HG02759 (cell line): ENCODE measurements at regions not wholly inside any gene's neighbourhood (a gene's known extent, or its start where the extent isn't known, plus 50 kb on each side); places are given as distances from the start of the nearest gene placed in this dataset.
A peak's percentile ranks its signal among the peaks of the same experiment; 100 is the strongest.
"Not testable (repeated sequence)": the region's sequence is repeated elsewhere in the genome, so short reads cannot be mapped to it uniquely, and the experiment has no call there.

ENCODE experiments used
- ATAC-seq: cut with Tn5 transposase; IDR thresholded peaks from one replicate; pipeline ENCODE4 v1.9.1; 2021; ENCODE audit warnings: mild to moderate bottlenecking, moderate library complexity; ENCODE audit not compliant: unreplicated experiment

DNA sequence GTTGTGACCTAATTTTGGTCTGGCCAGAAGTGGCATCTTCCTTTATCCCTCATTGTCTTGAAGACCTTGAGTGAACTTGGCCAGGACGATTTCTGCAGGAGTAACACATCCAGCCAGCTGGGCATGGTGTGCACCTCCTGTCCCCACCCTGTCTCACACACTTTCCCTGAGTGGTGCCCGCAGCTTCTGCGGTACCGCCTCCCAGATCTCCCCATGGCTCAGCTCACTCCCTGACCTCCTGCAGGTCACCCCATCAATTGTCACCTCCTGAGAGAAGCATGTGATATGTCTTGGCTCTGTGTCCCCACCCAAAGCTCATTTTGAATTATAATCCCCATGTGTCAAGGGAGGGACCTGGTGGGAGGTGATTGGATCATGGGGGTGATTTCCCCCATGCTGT is 50.2 kb upstream of the TP53I11 start:
- no peak for ATAC-seq

DNA sequence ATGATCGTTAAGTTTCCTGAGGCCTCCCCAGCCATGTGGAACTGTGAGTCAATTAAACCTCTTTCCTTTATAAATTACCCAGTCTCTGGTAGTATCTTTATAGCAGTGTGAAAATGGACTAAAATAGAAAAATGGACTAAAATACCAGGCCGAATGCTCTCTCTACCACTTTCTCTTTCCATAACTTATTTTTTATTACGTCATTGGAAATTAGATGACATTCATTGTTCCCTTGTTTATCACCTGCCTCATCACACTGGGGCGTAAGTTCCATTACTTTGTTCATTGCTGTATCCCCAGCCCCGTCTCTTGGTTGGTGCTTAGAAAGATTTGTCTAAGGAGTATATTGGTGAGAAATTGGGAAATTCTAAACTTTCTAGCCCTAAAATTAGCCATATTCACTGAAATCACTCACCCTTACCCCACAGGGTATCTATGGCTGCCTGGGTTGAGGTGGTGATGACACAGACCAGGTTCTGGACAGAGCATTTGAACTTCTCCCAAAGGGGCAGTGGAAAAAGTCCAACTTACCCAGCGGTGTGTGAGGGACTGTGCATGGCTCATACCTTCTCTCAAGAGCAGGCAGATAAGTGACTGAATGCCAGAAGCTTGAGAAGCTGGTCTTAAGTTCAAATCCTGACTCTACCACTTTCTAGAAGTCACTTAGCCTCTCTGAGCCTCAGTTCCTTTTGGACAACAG is 50.9 kb upstream of the TP53I11 start:
- ATAC-seq, result no peak

DNA sequence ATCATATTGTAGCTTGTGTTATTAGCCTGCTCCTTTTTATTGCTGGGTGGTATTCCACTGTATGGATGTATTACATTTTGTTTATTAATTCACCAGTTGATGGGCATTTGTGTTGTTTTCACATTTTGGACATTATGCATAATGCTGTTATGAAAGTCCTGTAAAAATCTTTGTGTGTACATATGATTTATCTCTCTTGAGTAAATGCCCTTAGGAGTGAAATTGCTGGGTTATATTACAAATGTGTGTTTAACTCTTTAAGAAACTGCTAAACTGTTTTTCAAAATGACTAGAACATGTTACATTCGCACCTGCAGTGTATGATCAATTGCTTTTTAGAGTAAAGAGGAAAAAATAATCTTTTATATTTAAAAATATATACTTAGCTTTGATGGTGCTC is 54.4 kb upstream of the TP53I11 start:
- ATAC-seq, result no peak

DNA sequence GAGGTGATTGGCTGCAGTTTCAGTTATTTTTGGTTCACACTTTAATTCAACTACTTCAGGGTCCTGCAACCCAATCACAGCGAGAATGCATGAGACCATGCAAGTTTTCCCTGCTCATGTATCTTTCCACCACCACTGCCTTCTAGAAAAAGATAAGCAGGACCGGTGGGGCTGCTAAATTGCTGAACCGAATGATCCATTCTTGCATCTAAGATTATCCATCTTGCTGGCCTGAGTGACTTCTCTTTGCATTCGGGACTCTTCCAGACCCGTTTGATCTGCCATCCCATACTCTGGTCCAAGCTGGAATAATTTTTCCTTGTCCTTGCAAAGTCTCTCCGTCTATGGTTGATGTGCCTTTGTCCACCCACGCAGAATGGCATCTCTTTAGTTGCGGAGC is 56.3 kb upstream of the TP53I11 start:
- no peak for ATAC-seq

DNA sequence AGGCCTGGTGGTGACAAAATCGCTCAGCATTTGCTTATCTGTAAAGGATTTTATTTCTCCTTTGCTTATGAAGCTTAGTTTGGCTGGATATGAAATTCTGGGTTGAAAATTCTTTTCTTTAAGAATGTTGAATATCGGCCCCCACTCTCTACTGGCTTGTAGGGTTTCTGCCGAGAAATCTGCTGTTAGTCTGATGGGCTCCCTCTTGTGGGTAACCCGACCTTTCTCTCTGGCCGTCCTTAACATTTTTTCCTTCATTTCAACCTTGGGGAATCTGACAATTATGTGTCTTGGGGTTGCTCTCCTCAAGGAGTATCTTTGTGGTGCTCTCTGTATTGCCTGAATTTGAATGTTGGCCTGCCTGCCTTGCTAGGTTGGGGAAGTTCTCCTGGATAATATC is 65.3 kb upstream of the TP53I11 start:
- ATAC-seq, result not testable (repeated sequence)

DNA sequence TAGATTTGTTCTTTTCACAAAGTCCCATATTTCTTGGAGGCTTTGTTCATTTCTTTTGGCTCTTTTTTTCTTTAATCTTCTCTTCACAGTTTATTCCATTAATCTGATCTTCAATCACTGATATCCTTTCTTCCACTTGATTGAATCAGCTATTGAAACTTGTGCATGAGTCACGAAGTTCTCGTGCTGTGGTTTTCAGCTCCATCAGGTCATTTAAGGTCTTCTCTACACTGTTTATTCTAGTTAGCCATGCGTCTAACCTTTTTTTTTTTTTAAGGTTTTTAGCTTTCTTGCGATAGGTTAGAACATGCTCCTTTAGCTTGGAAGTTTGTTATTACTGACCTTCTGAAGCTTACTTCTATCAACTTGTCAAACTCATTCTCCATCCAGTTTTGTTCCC is 65.8 kb upstream of the TP53I11 start:
- ATAC-seq, result not testable (repeated sequence)

DNA sequence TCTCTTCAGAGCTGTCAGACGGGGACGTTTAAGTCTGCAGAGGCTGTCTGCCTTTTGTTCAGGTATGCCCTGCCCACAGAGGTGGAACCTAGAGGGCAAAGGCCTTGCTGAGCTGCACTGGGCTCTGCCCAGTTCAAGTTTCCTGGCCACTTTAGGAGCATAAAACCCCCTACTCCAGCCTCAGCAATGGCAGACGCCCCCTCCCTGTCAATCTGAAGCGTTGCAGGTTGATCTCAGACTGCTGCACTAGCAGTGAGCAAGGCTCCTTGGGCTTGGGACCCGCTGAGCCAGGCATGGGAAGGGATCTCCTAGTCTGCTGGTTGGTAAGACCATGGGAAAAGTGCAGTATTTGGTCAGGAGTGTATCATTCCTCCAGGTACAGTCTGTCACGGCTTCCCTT is 66.6 kb upstream of the TP53I11 start:
- ATAC-seq, result no peak

DNA sequence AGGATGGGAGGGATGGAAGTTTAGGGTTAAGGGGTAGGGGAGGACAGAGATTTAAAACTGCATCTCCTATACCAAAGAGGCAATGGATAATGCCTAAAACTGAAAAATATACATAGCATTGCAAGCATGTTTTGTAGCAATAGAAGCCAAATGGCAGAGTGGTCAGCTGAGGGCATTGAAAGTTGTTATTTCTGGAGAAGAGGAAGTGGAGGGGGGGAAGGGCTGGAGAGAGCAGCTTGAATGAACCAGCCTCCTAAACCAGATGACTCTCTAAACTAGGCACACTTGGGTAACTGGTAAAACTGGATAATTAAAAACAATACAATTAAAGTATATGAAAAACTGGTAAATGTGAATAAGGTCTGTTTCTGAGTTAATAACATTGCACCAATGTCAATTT is 70.3 kb upstream of the TP53I11 start:
- ATAC-seq, result no peak

DNA sequence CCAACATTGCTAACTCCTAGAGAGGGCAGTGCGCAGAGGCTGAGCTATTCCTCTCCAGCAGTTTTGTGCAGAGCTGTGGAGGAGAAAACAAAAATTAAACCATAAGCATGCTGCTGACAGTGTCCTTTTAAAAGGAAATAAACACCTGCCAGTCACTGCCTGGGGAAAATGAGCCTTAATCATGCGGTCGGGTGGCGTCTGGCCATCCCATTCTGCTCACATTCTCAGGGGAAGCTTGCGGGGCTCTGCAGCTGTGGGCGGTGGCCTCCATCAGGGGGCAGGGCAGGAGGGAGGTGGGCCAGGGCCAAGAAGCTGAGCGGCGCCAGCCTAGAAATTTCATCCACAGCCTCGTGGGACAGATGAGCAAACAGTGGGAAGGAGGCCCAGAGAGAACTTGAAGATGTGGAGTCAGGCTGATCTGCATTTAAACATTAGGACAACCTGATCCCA is 71.0 kb upstream of the TP53I11 start:
- no peak for ATAC-seq

DNA sequence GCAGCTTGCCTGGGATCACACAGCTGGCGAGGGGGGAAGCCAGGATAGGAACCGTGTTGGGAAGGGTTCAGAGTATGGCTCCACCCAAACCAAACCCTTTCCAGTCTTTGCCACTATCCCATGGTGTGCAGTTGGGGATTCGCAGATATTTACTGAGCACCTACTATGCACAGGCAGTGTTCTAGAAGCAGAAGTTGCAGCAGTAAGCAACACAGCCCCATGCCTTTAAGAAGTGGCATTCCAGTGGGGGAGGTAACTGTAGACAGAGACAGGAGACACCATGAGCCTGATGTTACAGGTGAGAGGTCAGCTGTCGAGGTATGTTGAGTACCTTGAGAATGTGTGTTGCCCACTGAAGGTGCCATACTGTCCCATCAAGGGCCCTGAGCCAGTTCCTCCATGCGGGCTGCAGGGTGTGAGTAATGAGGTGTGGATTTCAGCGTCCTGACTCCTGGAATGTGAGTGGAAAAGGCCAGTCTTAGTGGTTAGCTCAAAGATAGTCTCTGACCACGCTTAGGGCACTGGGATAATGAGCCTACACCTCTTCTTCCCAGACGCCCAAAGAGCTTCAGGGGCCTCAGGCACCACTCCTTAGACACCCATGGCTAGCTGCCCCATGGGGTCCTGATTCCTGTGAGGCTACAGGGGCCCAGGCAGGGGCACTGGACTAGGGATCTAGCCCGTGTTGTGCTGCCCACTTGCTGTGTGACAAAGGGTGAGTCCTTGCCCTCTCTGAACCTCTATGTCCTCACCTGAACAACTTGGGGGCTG is 71.8 kb upstream of the TP53I11 start:
- ATAC-seq, result no peak

DNA sequence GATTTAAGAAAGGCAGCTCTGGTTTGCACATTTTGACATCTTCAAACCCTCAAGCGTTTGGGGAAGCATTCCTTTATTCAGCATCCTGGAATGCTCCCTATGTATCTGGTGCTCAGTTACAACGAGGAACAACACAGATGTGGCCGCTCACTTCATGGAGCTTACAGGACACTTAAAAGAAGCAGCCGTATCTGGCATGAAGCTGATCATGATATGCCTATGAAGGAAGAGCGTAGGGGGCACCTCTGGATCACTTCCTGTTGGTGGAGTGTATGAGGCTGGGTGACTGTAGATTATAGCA is 72.3 kb upstream of the TP53I11 start:
- ATAC-seq, result no peak

DNA sequence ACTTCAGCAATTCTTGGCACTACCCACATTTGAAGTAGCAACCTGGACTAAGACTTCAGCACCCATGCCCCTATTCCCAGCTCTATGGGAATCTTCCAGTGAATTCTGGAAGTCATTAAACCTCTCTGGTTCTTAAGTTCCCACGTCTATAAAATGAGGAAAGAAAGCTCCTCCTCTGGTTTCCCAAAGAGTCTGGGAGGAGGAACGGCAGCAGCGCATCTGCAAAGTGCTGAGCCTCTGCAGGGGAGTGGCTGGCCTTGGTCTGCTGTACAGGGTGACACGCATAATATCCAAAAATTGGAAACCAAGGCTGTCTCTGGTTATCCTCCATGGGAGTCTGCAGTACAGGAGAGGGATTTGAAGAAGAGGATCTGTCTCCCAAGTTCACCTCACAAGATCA is 73.6 kb upstream of the TP53I11 start:
- no peak for ATAC-seq

DNA sequence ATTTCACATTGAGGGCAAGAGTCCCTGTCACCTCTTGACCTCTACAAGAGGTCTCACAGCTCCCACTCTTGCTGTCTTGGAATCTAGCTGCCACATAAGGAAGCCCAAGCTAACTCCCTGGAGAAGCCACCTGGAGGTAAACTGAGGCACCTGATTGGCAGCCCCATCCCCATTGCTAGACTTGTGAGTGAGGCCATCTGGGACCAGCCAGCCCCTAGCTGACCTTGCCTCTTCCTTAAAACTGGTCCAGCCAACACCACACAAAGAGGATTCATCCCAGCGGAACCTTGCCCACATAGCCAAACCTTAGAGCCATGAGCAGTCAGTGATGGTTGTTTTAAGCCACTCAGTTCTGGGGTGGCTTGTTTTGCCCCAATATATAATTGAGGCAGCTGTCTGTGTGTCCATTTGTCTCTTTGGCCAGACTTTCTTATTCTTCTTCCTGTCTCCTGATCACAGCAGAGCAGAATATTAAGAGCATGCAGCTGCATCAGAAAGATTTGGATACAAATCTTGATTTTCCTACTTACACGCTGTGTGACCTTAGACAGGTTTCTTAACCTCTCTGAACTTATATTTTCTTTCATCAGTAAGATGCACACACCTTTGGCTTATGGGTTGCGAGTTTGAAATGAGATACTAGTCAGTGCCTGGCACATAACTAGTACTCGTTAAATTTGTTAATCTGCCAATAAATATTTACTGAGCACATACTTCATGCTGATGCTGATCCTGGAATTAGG is 74.3 kb upstream of the TP53I11 start:
- ATAC-seq, result no peak

DNA sequence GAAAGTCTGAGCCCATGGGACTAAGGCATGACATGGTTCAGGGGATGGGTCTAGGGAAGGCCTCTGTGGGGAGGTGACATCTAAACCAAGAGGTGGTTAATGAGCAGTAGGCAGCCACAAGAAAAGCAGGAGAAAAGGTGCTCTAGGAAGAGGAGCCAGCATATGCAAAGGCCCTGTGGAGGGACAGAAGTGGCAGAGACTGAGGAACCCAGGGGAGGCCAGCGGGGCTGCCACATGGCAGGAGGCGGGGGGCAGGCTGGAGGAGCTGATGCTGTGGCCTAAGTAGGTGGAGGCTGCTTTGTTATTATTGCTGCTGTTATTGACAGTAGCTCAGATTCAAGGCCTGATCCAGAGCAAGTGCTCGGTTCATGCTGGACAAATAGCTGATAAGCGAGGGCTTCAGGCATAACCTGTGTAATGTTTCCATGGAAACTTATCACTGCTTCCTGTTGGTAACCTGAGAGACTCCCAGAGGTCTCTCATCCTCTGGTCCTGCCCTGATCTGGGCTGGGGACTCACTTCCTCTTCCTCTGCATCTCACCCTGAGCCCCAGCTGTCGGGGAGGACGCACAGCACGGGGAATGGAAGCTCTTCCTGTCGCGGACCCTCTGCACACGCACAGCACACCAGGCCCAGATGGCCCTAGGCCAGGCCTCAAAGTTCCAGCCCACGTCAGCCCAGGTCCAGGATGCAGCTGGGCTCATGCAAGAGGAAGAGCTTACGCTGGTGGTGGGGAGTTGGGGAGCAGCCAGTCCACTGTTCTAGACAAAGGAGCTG is 75.2 kb upstream of the TP53I11 start:
- ATAC-seq, result peak; percentile 52

DNA sequence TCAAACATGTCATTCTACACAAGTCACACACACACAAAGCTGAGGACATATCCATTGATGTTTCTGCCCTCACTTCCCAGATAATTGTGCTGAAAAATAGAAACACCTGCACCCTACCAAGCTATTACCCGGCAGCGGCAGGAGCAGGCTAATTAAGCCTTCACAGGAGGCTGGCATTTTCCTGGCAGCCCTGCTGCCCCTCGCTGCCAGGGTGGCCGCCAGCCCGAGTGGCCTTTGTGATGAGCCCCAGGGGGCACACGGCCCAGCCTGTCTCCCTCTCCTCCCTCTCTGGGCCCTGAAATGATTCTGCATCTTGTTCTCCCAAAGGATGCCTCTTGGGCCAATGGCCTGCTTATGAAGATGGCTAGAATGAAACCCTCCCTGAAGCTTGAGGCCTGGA is 76.2 kb upstream of the TP53I11 start:
- ATAC-seq, result no peak

DNA sequence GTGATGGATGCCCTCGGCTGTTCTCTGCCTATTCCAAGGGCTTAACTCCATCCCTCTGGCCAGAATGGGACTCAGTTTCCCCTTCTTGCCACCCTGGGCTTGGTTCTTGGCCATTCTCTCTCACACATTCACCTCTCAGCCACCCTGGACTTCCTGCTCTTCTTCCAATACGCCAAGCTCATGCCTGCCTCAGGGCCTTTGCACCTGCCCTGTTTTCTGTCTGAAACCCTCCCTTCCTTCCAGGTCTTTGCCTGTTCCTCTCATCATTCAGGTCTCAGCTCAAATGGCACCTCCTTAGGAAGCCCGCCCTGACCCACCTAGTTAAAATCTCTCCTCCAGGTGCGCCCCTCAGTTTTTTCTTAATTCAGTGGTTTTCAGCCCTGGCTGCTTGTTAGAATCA is 76.6 kb upstream of the TP53I11 start:
- no peak for ATAC-seq

DNA sequence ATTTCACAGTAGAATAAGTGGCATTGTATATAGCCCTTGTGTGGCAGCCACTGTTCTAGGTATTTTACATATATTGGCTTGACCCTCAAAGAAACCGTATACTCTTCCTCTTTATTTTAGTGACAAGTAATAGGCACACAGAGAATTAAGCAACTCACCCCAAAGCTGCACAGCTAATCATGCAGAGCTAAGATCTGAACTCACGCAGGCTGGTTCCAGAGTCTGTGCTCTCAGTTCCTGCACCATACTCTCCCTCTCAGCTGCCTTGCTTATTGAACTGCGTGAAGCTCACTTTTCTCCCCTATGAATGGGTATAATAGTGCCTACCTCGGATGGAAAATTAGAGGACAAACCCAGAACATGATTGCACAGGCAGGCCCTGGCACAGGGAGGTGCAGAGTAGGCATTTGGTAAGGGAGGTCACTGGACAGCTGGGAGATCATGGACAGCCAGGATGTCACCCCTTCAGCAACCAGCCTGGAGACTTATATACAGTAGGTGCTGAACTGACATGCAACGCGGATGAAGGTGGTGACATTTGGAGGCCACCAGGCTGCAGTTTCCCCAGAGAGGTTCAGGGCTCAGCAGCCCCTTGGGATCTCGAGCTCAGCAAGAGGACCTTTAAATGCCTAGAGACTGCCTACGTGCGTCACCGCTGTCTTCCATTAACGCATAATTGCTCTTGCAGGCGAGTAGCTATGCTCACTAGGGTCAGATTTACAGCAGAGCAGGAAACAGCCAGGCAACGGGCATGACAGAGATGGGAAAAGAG is 78.4 kb upstream of the TP53I11 start:
- no peak for ATAC-seq

DNA sequence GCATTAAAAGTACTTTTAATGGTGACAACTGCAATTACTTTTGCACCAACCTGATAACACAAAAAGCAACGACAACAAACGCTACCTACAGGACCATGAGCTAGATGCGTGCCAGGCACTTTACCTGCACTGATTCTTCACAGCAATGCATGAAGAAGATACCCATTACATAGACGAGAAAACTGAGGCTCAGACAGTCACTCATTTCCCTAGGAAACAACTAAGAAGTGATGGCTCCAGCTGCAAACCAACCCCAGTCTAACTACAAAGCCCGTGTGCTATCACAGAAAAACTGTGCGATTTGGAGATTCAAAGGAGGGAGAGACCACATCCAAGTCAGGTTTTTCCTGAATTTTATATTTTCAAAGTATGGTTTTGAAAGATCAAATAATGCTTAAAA is 80.1 kb upstream of the TP53I11 start:
- ATAC-seq, result no peak

DNA sequence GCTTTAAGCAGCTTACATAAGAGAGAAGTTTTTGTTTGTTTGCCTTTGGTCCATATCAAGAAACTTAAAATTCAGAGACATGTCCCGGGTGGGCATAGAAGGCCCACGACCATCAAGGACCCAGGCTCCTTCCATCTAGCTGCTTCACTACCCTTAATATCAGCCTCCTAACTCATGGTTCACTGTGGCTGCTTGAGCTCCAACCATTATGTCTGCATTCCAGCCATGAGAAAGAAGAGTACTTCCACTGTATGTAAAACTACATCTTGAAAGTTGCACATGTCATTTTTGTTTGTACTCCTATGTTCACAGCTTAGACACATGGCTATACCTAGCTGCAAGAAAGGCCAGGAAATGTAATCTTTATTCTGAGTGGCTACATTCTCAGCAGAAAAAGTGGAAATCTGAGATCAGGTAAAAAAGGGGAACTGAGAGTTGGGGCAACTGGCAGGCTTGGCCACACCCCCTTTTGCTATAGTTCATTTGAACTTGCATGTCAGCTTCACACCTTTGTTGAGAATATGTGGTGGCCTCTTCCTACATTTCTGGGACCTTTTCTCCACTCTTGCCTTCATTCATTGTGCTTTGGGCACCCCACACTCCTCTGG is 81.3 kb upstream of the TP53I11 start:
- ATAC-seq, result peak; percentile 84

DNA sequence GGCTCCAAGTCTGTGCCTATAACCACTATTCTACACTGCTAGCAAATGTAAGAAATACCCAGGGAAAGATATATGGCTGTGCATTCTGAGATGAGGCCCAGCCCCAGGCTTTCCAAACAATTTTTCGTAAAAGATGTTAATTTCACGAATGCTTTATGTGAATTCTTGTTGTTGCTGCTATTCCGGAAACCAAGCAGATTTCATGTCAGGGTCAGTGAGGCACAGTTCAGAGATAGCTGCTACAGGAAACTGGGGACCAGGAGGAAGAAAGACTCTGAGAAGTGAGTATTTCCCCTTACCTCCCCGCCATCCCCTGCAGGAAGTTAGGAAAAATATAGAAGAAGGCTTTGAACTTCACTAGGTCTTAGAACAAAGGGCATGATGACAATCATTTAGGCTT is 84.7 kb upstream of the TP53I11 start:
- no peak for ATAC-seq
